ENCODE measurements at regions not wholly inside any gene's neighbourhood (a gene's known extent, or its start where the extent isn't known, plus 50 kb on each side); places are given as distances from the start of the nearest gene placed in this dataset.

- TF ChIP-seq CTCF (IDR thresholded peaks at IDR 0.05; ENCODE audit: control extremely low read depth in 1 of 3, insufficient read depth in 1 of 3, low read depth in 1 of 3, low read length in 3 of 3): peak in 1 of 3 experiments; percentile 4; a peak in 1 of 4 replicates
- no peak for TF ChIP-seq USF2 (IDR thresholded peaks at IDR 0.05; ENCODE audit: low read length)
- TF ChIP-seq JUND (IDR thresholded peaks at IDR 0.05; ENCODE audit: low read length): no peak
- no peak for TF ChIP-seq YY1 (IDR thresholded peaks at IDR 0.05; ENCODE audit: low read depth, low read length)
- no peak for TF ChIP-seq CHD7 (IDR thresholded peaks at IDR 0.05; ENCODE audit: insufficient replicate concordance, low read length)
- TF ChIP-seq POLR2AphosphoS5 (IDR thresholded peaks at IDR 0.05; ENCODE audit: low read depth, low read length): no peak
- TF ChIP-seq PHF8 (conservative IDR thresholded peaks at IDR 0.05; ENCODE audit: low read depth, low read length): no peak
- no peak for TF ChIP-seq GTF2F1 (IDR thresholded peaks at IDR 0.05; ENCODE audit: borderline replicate concordance, low read depth, low read length)
- no peak for TF ChIP-seq EP300 (IDR thresholded peaks at IDR 0.05; ENCODE audit: borderline replicate concordance in 1 of 2, low read depth in 2 of 2, low read length in 2 of 2)
Measured at GRCh38 chr9:17075758-17076485, 58.9 kb upstream of the CNTLN start.

All from H1 (cell line).